ENCODE measurements at regions not wholly inside any gene's neighbourhood (a gene's known extent, or its start where the extent isn't known, plus 50 kb on each side); places are given as distances from the start of the nearest gene placed in this dataset.

GRCh38 chr2:180716186-180717180, 263.9 kb upstream of the UBE2E3 start:
- H3K36me3 Mint-ChIP-seq (ENCODE audit: unreplicated experiment) = no peaks in the 10 kb centered on the region
- no peak for DNase-seq (ENCODE audit: extremely low spot score, unreplicated experiment)
- peaks cover 2% of the 10 kb centered on the region for H3K4me1 Mint-ChIP-seq (ENCODE audit: unreplicated experiment)
- TF ChIP-seq CTCF (IDR thresholded peaks at IDR 0.05) = no peak
- H3K4me3 Mint-ChIP-seq (ENCODE audit: unreplicated experiment) = no peak overlapping the region
- no peaks in the 10 kb centered on the region for H3K27me3 Mint-ChIP-seq (ENCODE audit: unreplicated experiment)
- H3K27ac Mint-ChIP-seq (ENCODE audit: unreplicated experiment) = no peak overlapping the region
- H3K9me3 Mint-ChIP-seq (ENCODE audit: unreplicated experiment) = peaks cover 17% of the 10 kb centered on the region

GRCh38 chr2:180715044-180715443, 265.4 kb upstream of the UBE2E3 start:
- TF ChIP-seq CTCF (IDR thresholded peaks at IDR 0.05) = no peak
- H3K27ac Mint-ChIP-seq (ENCODE audit: unreplicated experiment) = no peak overlapping the region
- no peaks in the 10 kb centered on the region for H3K27me3 Mint-ChIP-seq (ENCODE audit: unreplicated experiment)
- H3K36me3 Mint-ChIP-seq (ENCODE audit: unreplicated experiment) = no peaks in the 10 kb centered on the region
- DNase-seq (ENCODE audit: extremely low spot score, unreplicated experiment) = no peak
- peaks cover 17% of the 10 kb centered on the region for H3K9me3 Mint-ChIP-seq (ENCODE audit: unreplicated experiment)
- H3K4me3 Mint-ChIP-seq (ENCODE audit: unreplicated experiment) = no peak overlapping the region
- H3K4me1 Mint-ChIP-seq (ENCODE audit: unreplicated experiment) = peaks cover 2% of the 10 kb centered on the region

DNA sequence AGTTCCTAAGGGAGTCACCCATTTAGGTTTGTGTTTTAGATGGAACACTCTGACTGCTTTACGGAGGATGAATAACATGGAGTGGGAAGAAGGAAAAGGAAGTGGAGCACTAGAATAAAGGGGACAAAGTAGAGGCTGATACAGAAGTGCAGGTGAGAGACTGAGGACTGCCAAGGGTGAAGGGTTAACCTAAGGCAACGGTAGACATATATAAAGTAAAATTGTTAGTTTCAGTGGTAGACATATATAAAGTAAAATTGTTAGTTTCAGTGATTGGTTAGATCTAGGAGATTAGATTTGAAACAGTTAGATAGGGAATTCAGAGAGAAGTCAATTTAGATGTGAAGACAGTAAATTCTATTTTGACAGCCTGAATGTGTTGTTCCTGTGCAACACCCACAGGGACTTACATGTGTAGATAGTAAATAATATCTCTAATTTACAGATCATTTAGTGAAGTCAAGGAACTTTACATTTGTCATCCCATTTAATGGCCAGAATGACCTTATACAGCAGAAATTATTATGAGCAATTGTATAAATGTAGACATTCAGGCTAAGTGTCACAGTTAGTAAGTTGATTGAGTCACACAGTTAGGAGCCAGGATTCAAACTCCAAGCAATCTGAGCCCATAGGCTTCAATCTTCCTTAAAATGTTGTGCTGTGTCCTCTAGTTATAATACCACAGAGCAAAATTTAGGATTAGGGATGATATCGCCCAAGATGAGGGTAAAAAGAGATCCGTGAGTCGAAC, 270.8 kb upstream of the UBE2E3 start:
- Mint-ChIP-seq H3K4me1 (ENCODE audit: unreplicated experiment) (peaks cover 16% of the 10 kb centered on the region), H3K27ac (ENCODE audit: unreplicated experiment) (no peak overlapping the region)
- TF ChIP-seq CTCF (IDR thresholded peaks at IDR 0.05) = no peak

GRCh38 chr2:180707884-180708205, 272.6 kb upstream of the UBE2E3 start:
- Mint-ChIP-seq H3K9me3 (ENCODE audit: unreplicated experiment) (peaks cover 11% of the 10 kb centered on the region), H3K4me1 (ENCODE audit: unreplicated experiment) (peaks cover 16% of the 10 kb centered on the region), H3K4me3 (ENCODE audit: unreplicated experiment) (no peak overlapping the region), H3K36me3 (ENCODE audit: unreplicated experiment) (no peaks in the 10 kb centered on the region), H3K27me3 (ENCODE audit: unreplicated experiment) (no peaks in the 10 kb centered on the region), H3K27ac (ENCODE audit: unreplicated experiment) (no peak overlapping the region)
- no peak for TF ChIP-seq CTCF (IDR thresholded peaks at IDR 0.05)
- DNase-seq (ENCODE audit: extremely low spot score, unreplicated experiment) = no peak

More for the DNA sequence above, 270.8 kb upstream of the UBE2E3 start:
- Mint-ChIP-seq H3K36me3 (ENCODE audit: unreplicated experiment) (no peaks in the 10 kb centered on the region), H3K27me3 (ENCODE audit: unreplicated experiment) (no peaks in the 10 kb centered on the region), H3K4me3 (ENCODE audit: unreplicated experiment) (no peak overlapping the region), H3K9me3 (ENCODE audit: unreplicated experiment) (peaks cover 17% of the 10 kb centered on the region)
- no peak for DNase-seq (ENCODE audit: extremely low spot score, unreplicated experiment)

Data from osteocyte (in vitro differentiated cells).